Liver (tissue), 3 donors: ENCODE measurements at regions not wholly inside any gene's neighbourhood (a gene's known extent, or its start where the extent isn't known, plus 50 kb on each side); places are given as distances from the start of the nearest gene placed in this dataset.

Experiments
- FOXA1 ChIP-seq: IDR thresholded peaks from 2 replicates; pipeline ENCODE4 v1.6.1; 2016; ENCODE audit warnings: antibody characterized with exemption
- TAF1 ChIP-seq: conservative IDR thresholded peaks from 2 replicates; pipeline ENCODE4 v1.6.1; 2016; ENCODE audit warnings: antibody characterized with exemption, mild to moderate bottlenecking
- ZBTB33 ChIP-seq: IDR thresholded peaks from 2 replicates; pipeline ENCODE4 v1.6.1; 2016; ENCODE audit warnings: antibody characterized with exemption
- TF ChIP-seq, protein P1 (sequence below): fragments of 150-350 bp; IDR thresholded peaks from 2 replicates; pipeline ENCODE4 v1.5.1; 2017; ENCODE audit warnings: improper control_type of control experiment, low read depth, low read length; ENCODE audit not compliant: missing input control
- TF ChIP-seq, protein P2 (sequence below): IDR thresholded peaks from 2 replicates; pipeline ENCODE4 v1.6.1; 2016; ENCODE audit warnings: antibody characterized with exemption, mild to moderate bottlenecking
- donor health status: healthy.
- donor health status: healthy.

- no peak for TF ChIP-seq TAF1
- TF ChIP-seq, protein P1, sequence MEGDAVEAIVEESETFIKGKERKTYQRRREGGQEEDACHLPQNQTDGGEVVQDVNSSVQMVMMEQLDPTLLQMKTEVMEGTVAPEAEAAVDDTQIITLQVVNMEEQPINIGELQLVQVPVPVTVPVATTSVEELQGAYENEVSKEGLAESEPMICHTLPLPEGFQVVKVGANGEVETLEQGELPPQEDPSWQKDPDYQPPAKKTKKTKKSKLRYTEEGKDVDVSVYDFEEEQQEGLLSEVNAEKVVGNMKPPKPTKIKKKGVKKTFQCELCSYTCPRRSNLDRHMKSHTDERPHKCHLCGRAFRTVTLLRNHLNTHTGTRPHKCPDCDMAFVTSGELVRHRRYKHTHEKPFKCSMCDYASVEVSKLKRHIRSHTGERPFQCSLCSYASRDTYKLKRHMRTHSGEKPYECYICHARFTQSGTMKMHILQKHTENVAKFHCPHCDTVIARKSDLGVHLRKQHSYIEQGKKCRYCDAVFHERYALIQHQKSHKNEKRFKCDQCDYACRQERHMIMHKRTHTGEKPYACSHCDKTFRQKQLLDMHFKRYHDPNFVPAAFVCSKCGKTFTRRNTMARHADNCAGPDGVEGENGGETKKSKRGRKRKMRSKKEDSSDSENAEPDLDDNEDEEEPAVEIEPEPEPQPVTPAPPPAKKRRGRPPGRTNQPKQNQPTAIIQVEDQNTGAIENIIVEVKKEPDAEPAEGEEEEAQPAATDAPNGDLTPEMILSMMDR: no peak
- no peak for TF ChIP-seq FOXA1
- TF ChIP-seq, protein P2, sequence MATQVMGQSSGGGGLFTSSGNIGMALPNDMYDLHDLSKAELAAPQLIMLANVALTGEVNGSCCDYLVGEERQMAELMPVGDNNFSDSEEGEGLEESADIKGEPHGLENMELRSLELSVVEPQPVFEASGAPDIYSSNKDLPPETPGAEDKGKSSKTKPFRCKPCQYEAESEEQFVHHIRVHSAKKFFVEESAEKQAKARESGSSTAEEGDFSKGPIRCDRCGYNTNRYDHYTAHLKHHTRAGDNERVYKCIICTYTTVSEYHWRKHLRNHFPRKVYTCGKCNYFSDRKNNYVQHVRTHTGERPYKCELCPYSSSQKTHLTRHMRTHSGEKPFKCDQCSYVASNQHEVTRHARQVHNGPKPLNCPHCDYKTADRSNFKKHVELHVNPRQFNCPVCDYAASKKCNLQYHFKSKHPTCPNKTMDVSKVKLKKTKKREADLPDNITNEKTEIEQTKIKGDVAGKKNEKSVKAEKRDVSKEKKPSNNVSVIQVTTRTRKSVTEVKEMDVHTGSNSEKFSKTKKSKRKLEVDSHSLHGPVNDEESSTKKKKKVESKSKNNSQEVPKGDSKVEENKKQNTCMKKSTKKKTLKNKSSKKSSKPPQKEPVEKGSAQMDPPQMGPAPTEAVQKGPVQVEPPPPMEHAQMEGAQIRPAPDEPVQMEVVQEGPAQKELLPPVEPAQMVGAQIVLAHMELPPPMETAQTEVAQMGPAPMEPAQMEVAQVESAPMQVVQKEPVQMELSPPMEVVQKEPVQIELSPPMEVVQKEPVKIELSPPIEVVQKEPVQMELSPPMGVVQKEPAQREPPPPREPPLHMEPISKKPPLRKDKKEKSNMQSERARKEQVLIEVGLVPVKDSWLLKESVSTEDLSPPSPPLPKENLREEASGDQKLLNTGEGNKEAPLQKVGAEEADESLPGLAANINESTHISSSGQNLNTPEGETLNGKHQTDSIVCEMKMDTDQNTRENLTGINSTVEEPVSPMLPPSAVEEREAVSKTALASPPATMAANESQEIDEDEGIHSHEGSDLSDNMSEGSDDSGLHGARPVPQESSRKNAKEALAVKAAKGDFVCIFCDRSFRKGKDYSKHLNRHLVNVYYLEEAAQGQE: no peak
- no peak for TF ChIP-seq ZBTB33
These were observed 126.2 kb downstream of the HSD17B3 start for GRCh38 chr9:96175796-96176195.
